ENCODE measurements at regions not wholly inside any gene's neighbourhood (a gene's known extent, or its start where the extent isn't known, plus 50 kb on each side); places are given as distances from the start of the nearest gene placed in this dataset.

- no peak for DNase-seq (ENCODE audit: low spot score)
Measured at GRCh38 chr9:78919701-78920100, 622.8 kb downstream of the PSAT1 start.

GRCh38 chr9:78921341-78921740, 624.4 kb downstream of the PSAT1 start:
- no peak for DNase-seq (ENCODE audit: low spot score)

GRCh38 chr9:78923966-78924659, 627.2 kb downstream of the PSAT1 start:
- DNase-seq (ENCODE audit: low spot score): no peak

- DNase-seq (ENCODE audit: low spot score): no peak
Measured at GRCh38 chr9:78927099-78927940, 630.4 kb downstream of the PSAT1 start.

- DNase-seq (ENCODE audit: low spot score): no peak
Measured at GRCh38 chr9:78928625-78929405, 631.9 kb downstream of the PSAT1 start.

GRCh38 chr9:78930281-78930680, 633.4 kb downstream of the PSAT1 start:
- no peak for DNase-seq (ENCODE audit: low spot score)

GRCh38 chr9:78932849-78933627, 636.1 kb downstream of the PSAT1 start:
- no peak for DNase-seq (ENCODE audit: low spot score)

GRCh38 chr9:78934880-78935279, 636.9 kb upstream of the TLE4 start:
- no peak for DNase-seq (ENCODE audit: low spot score)

- DNase-seq (ENCODE audit: low spot score): no peak
Measured at GRCh38 chr9:78938821-78939220, 632.9 kb upstream of the TLE4 start.

- no peak for DNase-seq (ENCODE audit: low spot score)
Measured at GRCh38 chr9:78939311-78940065, 632.3 kb upstream of the TLE4 start.

- DNase-seq (ENCODE audit: low spot score): no peak
Measured at GRCh38 chr9:78940121-78940855, 631.5 kb upstream of the TLE4 start.

- no peak for DNase-seq (ENCODE audit: low spot score)
Measured at GRCh38 chr9:78954286-78954685, 617.5 kb upstream of the TLE4 start.

GRCh38 chr9:78958892-78959291, 612.9 kb upstream of the TLE4 start:
- no peak for DNase-seq (ENCODE audit: low spot score)

- DNase-seq (ENCODE audit: low spot score): no peak
Measured at GRCh38 chr9:78962156-78962555, 609.6 kb upstream of the TLE4 start.

- no peak for DNase-seq (ENCODE audit: low spot score)
Measured at GRCh38 chr9:78963911-78964310, 607.9 kb upstream of the TLE4 start.

- DNase-seq (ENCODE audit: low spot score): no peak
Measured at GRCh38 chr9:78967596-78968217, 604.1 kb upstream of the TLE4 start.

- DNase-seq (ENCODE audit: low spot score): no peak
Measured at GRCh38 chr9:78970375-78970774, 601.4 kb upstream of the TLE4 start.

- DNase-seq (ENCODE audit: low spot score): no peak
Measured at GRCh38 chr9:78971540-78971939, 600.2 kb upstream of the TLE4 start.

GRCh38 chr9:78972303-78972999, 599.3 kb upstream of the TLE4 start:
- DNase-seq (ENCODE audit: low spot score): no peak

All from hematopoietic multipotent progenitor cell treated with erythropoietin and hydrocortisone succinate and interleukin-3 and kit ligand, for 17 days (in vitro differentiated cells).